ENCODE measurements at regions not wholly inside any gene's neighbourhood (a gene's known extent, or its start where the extent isn't known, plus 50 kb on each side); places are given as distances from the start of the nearest gene placed in this dataset.

GRCh38 chr5:96288845-96289185, 144.2 kb downstream of the PCSK1 start (continued):
- TF ChIP-seq USF1 (IDR thresholded peaks at IDR 0.05; ENCODE audit: borderline replicate concordance, low read depth) (no peak), EP300 (IDR thresholded peaks at IDR 0.05; ENCODE audit: borderline replicate concordance in 1 of 2, low read depth in 1 of 2, low read length in 1 of 2) (no peak), MAX (IDR thresholded peaks at IDR 0.05; ENCODE audit: low read depth) (no peak), CTCF (IDR thresholded peaks at IDR 0.05) (no peak), GATA2 (CRISPR knock-in tag; IDR thresholded peaks at IDR 0.05) (no peak), MXI1 (IDR thresholded peaks at IDR 0.05; ENCODE audit: low read depth, low read length) (no peak), MEF2A (IDR thresholded peaks at IDR 0.05; ENCODE audit: borderline replicate concordance, low read depth) (no peak), SMC3 (IDR thresholded peaks at IDR 0.05; ENCODE audit: low read depth, low read length) (no peak), RFX5 (IDR thresholded peaks at IDR 0.05; ENCODE audit: low read length) (no peak)

GRCh38 chr5:96288166-96288844, 144.7 kb downstream of the PCSK1 start:
- H4K20me1 ChIP-seq (ENCODE audit: insufficient read depth) = no peaks in the 10 kb centered on the region
- DNase-seq = no peak
- H3K27ac ChIP-seq (ENCODE audit: low read depth in 2 of 2, low read length in 1 of 2) = no peak overlapping the region
- no peak overlapping the region for H3K4me2 ChIP-seq
- ChIA-PET POLR2A (no interaction called here), CTCF (no interaction called here)
- H3K27me3 ChIP-seq (ENCODE audit: insufficient read depth) = no peaks in the 10 kb centered on the region
- no peak overlapping the region for H3K9ac ChIP-seq
- no peaks in the 10 kb centered on the region for H3K36me3 ChIP-seq (replicated peaks in 1 of 2; ENCODE audit: control insufficient read depth in 1 of 2, insufficient read depth in 2 of 2, low read length in 1 of 2)
- no peak for TF ChIP-seq RAD21 (IDR thresholded peaks at IDR 0.05; ENCODE audit: low read length)
- TF ChIP-seq POLR2AphosphoS5 (IDR thresholded peaks at IDR 0.05; ENCODE audit: low read depth, low read length) = no peak
- TF ChIP-seq EP300 (IDR thresholded peaks at IDR 0.05; ENCODE audit: borderline replicate concordance in 1 of 2, low read depth in 1 of 2, low read length in 1 of 2) = no peak
- no peak for TF ChIP-seq YY1 (IDR thresholded peaks at IDR 0.05; ENCODE audit: low read depth)
- no peak for TF ChIP-seq SMC3 (IDR thresholded peaks at IDR 0.05; ENCODE audit: low read depth, low read length)
- no peak for TF ChIP-seq CTCF (IDR thresholded peaks at IDR 0.05)
- no peak for TF ChIP-seq NFIC (IDR thresholded peaks at IDR 0.05; ENCODE audit: borderline replicate concordance)
- TF ChIP-seq RFX5 (IDR thresholded peaks at IDR 0.05; ENCODE audit: low read length) = no peak
- TF ChIP-seq GABPA (IDR thresholded peaks at IDR 0.05; ENCODE audit: low read depth) = no peak
- no peak for TF ChIP-seq REST (IDR thresholded peaks at IDR 0.05; ENCODE audit: low read depth, low read length)
- no peak for TF ChIP-seq MAX (IDR thresholded peaks at IDR 0.05; ENCODE audit: low read depth)
- no peak overlapping the region for H2AFZ ChIP-seq (ENCODE audit: low read depth)
- H3K9me3 ChIP-seq = no peaks in the 10 kb centered on the region
- H3F3A ChIP-seq (replicated peaks; ENCODE audit: insufficient read depth) = no peaks in the 10 kb centered on the region
- WGBS (ENCODE audit: low lambda C conversion rate) = 93% methylated on average over 3 of the region's 3 CpGs
- no peaks in the 10 kb centered on the region; a peak in 1 of 4 replicates for H3K4me1 ChIP-seq (ENCODE audit: control insufficient read depth in 1 of 2, insufficient read depth in 2 of 2, low read depth in 1 of 2, low read length in 1 of 2)
- H3K4me3 ChIP-seq (ENCODE audit: low read depth in 2 of 2, low read length in 1 of 2) = no peak overlapping the region
- no peaks in the 10 kb centered on the region for H3K9me2 ChIP-seq
- no peaks in the 10 kb centered on the region for H3K79me2 ChIP-seq (ENCODE audit: insufficient read depth)

Data from SK-N-SH (cell line).